Activated effector memory CD4-positive, alpha-beta T cell treated with Interleukin-2 at 50 U/mL for 16 hours (primary cell): ENCODE measurements at regions not wholly inside any gene's neighbourhood (a gene's known extent, or its start where the extent isn't known, plus 50 kb on each side); places are given as distances from the start of the nearest gene placed in this dataset.

Experiments used
- DNase-seq: peaks from one replicate; pipeline ENCODE4 v3.0.0-alpha.2; 2020

GRCh38 chr15:47551079-47551478 lies 166.2 kb upstream of the SEMA6D start:
- DNase-seq: no peak

DNA sequence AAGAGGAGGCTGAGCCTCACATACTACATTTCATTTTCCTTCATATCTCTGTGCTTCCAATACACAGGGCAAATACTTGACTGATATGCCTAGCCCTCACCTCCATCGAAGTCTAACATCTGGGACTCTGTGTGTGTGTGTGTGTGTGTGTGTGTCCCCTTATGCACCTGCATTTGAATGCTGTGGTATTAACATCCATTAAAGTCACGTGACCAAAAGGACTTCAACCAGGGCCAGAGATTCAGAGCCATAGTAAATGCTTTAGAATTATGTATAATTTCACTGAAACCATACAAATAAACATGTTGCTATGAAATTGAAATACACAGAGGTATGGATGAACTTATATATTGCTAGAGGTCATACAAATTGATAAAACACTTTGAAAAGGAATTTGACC lies 165.8 kb upstream of the SEMA6D start:
- no peak for DNase-seq

DNA sequence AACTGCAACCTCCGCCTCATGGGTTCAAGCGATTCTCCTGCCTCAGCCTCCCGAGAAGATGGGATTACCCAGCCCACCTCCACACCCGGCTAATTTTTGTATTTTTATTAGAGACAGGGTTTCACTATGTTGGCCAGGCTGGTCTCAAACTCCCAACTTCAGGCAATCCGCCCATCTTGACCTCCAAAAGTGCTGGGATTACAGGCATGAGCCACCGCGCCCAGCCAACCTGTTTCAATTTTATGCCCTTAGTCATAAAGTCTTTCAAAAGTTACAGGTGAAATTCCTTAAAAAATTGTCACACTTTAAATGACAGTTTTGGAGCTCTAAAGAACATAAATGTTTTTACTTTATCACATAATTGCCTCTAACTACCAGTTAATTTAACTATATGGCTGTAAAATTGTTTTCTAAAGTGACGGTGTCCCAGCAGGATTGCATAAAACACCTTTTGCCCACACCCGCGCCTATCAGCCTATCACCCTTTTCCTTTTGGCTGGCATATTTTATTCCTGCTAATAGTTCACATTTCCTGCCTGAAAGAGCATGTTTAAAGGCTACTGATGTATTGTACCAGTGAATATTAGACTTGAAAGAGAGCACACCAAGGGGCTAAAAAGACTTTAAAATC lies 164.2 kb upstream of the SEMA6D start:
- DNase-seq: no peak

DNA sequence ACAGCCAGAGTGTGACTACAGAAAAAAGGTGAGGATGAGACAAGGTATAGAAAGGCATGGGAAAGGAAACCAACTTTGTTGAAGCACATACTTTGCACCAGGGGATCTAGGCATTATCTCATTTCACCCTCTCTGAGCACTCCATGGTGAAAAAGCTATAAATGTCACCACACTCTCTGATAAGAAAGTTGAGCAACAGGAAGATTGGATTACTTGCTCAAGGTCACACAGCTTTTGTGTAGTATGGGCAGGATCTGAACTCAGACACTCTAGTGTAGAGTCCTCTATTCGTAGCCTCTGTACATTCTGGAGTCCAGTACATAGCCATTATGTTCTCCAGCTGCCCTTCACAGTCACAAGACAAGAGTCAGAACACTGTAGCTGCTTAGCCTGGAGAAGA lies 163.4 kb upstream of the SEMA6D start:
- DNase-seq: no peak

- DNase-seq: no peak
Observed at GRCh38 chr15:47561102-47561501, 156.2 kb upstream of the SEMA6D start.

GRCh38 chr15:47565949-47566348 lies 151.4 kb upstream of the SEMA6D start:
- no peak for DNase-seq

DNA sequence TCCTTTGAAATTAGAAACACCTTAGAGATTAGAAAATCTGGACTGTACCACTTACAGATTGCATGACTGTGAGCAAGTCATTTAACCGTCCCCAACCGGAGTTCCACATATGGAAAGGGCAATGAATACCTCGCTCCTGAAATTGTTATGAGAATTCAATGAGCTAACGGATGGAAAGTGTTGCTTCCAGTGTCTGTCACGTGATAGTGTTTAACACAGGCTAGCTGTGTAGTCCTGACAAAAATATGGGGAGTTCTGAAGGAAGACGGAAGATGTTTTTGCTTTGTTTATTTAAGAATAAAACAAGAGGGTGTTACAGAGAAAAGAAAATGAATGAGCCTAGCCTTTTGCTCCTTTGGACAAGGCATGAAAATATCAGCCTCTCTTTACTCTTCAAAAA lies 150.7 kb upstream of the SEMA6D start:
- DNase-seq: no peak

DNA sequence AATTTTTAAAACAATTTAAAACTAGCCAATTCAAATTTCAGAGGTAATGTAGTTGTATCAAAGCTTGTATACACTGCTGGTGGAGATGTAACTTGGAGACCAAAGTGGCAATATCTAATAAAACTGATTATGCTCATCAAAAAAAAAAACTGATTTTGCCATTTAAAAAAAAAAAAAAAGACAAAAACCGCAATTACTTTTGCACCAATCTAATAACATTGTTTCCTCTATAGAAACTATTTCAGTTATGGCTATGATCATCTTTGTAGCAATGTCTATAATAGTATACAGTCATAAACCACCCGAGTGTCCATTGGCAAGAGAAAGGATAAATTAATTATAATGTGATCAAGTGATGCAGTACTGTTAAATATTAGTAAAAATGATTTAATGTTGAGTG lies 149.3 kb upstream of the SEMA6D start:
- no peak for DNase-seq

- DNase-seq: no peak
Observed at GRCh38 chr15:47570044-47570443, 147.3 kb upstream of the SEMA6D start.

DNA sequence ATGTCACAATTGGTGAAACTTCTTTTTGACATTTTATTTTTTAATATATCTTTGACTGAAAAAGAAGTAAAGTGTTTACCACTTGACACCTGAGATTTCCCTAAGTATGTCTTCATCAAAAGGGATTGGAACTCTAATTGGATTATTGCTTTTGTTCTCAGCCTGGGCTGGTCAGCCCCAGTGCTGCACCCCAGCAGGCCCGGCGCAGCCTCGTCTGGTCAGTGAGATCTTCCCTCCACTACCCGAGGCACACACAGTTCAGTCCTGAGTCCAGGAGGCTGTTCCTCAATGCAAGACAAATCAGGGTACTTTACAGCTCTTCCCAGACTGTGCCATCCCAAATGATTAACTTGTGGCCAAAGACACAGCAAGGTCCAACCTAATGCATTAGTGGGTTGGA lies 146.9 kb upstream of the SEMA6D start:
- DNase-seq: no peak

GRCh38 chr15:47570881-47571640 lies 146.2 kb upstream of the SEMA6D start:
- DNase-seq: no peak

DNA sequence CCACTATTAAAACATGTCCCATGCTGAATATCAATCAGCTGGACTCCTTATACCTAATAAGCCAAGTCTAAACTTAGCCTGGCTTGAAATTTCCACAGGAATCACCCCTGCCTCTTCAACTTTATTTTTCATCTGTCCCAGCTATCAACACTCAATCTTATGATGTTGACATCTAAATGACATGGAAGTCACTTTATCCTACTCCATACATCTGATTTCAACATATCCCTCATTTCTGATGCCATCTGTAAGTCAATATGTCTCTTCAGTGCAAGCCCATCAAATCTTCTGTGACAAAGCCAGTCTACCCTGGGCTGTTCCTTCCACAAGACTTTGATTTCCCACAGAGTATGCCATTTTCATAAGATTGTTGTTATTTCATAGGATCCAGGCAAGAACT lies 143.6 kb upstream of the SEMA6D start:
- no peak for DNase-seq

GRCh38 chr15:47577000-47577399 lies 140.3 kb upstream of the SEMA6D start:
- no peak for DNase-seq

DNA sequence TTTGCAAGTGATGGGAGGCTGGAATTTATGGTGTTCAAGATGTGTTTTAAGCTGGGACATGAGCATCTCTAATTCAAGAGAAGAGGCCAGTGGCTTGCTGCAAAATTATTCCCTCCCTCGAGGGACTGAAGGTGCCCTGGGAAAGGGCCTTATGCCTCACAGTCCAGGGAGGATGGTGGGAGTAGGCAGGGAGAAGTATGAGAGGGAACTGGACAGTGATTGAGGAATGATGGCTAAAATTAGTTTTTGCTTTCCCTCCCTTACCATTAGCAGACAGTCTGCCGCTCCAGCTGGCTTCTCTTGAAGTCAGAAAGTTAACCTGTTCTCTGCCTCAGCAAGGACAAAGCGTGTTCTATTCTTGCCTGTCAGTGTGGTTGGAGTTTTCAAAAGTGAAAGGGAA lies 139.8 kb upstream of the SEMA6D start:
- no peak for DNase-seq

DNA sequence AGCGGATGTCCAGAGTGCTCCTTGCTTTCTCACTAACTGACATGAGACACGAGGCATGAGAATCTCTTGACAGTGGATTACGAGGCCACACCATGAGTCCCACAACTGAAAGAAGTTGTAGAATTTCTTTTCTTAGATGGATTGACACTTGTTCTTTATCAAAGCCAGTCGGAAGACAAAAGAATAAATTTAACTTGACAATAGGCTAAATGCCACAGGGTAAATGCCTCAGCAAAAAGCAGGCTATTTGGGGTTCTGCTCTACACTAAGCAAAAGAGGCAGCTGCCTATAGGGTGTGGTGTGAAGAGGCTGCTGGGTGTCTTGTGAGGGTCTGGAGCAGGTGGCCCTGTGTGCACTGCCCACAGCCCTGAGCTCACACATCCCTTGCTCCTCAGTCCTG lies 135.1 kb upstream of the SEMA6D start:
- no peak for DNase-seq

DNA sequence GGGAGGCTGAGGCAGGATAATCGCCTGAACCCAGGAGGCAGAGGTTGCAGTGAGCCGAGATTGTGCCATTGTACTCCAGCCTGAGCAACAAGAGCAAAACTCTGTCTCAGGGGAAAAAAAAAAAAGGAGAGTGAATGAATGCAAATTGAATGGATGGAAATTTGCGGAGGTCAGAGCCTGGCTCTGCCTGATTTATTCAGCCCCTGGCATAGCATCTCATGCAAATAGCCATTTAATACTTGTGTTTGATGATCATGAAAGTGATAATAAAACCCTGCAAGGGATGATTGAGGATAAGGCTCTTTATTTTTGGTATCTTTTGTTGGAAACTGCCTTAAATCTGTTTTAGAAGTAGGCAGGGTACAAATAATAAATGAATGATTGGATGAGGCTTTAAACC lies 133.0 kb upstream of the SEMA6D start:
- no peak for DNase-seq

DNA sequence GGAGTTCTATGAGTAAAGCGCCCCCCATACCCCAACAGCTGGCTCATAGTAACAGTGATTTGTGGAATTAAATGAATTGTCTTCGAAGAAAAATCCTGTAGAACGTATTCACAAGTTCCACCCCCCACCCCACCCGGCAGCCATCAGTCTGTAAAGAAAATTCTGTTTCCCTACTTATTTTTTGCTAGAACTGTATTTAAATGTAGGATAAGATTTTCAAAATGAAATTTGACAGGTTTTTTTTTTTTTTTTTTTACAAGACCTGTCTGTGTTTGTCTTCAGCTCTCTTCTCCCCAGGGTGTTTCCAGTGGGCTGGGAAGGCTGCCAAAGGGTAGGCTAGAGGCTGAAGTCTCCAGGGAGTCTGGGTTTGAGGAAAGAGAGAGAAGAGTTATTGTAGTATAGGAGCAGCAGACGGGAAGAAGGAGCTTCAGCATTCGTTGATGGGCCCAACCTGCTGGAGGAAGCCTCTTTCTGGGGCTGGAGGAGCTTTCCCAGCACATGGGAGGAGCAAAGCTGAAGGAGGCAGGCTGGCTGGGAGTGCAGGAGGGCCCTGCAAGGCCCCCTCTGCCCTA lies 130.6 kb upstream of the SEMA6D start:
- no peak for DNase-seq

DNA sequence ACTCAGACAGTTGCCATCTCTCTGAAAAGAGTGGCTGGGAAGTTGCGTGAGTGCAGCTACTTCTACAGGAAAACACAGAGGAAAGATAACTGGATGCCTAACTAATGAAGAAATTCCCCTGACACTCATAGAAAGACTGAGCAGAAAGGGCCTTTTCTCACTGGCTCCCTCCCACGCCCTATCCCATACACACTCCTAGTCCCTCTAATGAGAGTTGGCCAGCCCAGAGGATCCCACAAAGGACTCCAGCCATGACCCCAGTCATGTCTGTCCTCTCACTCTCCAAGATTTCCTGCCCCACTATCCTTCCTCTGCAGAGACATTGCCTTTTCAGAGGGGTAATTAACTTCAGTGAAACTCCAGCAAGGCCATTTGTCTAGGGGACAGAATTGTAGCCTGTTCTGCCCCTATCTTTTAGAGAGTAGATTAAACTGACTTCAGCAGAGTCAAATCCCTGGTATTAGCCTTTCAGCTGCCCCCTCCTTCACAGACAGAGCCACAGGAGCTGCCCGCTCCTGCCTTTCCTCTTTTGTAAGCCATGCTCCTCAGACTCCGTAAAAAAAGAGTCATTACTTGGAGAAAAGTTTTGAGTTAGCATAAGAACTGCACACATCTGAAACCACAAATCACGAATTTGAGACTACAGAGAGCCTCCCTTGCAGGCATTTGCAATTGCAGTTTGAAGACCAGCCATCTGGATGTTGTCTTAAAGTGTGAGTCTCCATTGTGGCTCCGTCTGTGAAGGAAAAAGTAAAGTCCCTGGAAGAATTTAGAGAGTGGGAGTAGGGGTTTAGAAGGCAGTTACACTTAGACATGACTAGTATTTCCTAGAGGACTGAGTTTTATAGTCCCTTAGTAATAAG lies 129.1 kb upstream of the SEMA6D start:
- DNase-seq: no peak

DNA sequence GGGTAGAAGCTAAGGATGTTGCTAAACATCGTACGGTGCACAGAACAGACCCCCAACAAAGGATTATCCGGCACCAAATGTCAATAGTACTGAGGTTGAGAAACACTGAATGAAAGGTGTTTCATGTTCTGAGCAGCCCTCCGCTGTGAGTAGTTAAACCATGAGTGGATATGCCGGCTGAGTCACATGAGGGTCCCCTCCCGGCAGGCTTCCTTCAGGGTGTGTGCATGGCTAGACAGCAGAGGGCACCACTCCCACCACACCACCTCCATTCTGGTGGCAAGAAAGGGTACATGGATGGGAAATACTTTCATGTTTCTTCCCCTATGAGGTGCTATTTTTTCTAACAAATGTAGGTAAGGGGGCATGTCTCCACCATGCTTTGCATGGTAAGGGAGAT lies 128.3 kb upstream of the SEMA6D start:
- no peak for DNase-seq

DNA sequence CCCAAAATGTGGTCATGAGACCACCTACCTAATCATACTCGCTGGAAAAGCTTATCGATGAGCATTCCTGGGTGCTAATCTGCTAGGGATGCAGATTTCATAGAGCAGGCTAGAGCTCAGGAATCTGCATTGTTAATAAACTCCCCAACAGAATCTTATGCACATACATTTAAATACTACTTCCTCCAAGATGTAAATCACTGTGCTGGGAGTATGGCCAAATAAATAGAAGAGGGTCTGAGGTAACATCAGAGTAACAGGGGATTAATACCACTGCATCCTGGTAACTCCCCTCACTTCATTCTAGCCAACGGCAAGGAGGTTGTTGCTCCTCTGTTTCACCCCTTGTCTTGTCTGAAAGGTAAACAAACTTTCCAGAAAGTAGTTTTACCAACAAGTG lies 118.3 kb upstream of the SEMA6D start:
- no peak for DNase-seq

DNA sequence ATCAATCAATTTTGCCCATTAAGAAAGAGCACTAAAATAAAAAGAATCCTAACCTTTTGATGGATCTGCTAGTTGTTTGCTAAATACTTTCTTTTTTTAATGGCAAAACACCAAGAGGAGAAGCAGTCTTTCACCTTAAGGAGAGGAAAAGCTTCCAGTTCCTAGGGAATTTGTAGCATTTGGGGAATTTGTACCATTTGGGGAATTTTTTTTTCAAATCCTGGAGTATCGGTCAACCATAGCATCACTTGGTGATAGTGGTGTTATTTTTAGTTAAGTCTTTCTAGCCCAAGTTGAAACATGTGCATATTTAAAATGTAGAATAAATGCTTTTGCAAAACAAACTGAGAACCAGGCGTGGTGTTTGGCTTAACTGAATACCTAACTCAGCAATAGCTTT lies 117.5 kb upstream of the SEMA6D start:
- no peak for DNase-seq

DNA sequence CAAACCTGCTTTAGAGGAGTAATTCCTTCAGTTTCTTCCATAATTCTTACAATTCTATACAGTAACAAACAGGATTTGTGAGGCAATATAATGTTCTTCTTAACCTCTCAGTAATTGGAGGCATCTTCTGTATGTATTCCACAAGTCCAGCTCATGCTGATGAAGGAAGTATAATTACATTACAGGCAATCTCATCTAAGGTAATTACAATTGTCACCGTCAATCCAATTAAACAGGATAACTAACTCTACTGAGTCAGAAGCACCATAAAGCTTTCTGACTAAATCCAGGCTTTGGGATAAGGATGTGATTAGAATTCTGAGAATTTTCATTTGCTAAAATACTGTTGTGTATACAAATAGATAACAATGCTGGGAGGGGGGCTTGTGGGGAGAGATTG lies 115.2 kb upstream of the SEMA6D start:
- no peak for DNase-seq

DNA sequence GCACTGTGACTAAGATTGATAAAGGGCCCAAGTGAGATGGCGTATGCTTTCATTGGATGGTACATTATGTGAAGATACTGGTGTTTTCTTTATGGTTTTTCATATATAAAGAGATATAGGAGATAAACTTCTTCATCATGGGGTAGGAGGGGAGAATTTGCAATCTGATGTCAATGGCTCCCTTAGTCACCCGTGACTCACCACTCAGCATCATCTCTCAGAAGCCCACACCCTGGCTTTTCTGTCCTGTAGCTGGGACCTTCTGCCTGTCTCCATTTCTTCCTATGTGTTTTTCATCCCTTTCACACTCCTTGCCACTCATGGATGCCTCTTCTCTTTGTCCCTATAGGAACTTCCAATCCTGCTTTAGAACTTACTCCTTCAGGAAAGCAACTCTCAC lies 114.3 kb upstream of the SEMA6D start:
- DNase-seq: no peak

DNA sequence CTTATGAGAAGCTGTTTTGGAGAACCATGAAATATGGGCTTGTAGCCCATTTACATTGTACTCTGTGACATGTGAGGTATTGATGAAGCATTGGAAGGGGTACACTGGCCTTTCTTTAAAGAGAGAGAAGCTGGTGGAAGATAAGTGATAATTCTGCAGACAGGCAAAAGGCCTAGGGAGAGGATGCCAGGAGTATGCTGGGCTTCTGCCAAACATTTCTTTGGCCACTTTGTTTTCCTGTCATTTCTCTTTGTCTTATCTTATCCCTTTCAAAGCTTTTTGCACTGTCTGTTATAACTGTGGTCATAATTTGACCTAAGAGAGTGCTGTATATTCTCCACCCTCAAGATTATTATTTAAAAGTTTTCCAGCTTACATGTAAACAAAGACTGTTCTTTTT lies 109.6 kb upstream of the SEMA6D start:
- no peak for DNase-seq
